Suprapubic skin (tissue), 3 donors: ENCODE measurements at regions not wholly inside any gene's neighbourhood (a gene's known extent, or its start where the extent isn't known, plus 50 kb on each side); places are given as distances from the start of the nearest gene placed in this dataset.

Experiments
- POLR2AphosphoS5 ChIP-seq, 3 donors: sonication (generic); formaldehyde crosslinking; IDR thresholded peaks; one replicate each; pipeline ENCODE4 v1.6.1; 2017; ENCODE audit warnings: antibody characterized with exemption in 3 of 3
- TF ChIP-seq, protein P1 (sequence below), 2 donors: fragments of 200-600 bp in 1 of 2; fragments of 450-650 bp in 1 of 2; sonication (generic) in 1 of 2; IDR thresholded peaks; one replicate each; pipeline ENCODE4 v1.5.1; 2016 to 2019; ENCODE audit warnings: antibody characterized with exemption in 2 of 2, mild to moderate bottlenecking in 1 of 2, moderate library complexity in 1 of 2

DNA sequence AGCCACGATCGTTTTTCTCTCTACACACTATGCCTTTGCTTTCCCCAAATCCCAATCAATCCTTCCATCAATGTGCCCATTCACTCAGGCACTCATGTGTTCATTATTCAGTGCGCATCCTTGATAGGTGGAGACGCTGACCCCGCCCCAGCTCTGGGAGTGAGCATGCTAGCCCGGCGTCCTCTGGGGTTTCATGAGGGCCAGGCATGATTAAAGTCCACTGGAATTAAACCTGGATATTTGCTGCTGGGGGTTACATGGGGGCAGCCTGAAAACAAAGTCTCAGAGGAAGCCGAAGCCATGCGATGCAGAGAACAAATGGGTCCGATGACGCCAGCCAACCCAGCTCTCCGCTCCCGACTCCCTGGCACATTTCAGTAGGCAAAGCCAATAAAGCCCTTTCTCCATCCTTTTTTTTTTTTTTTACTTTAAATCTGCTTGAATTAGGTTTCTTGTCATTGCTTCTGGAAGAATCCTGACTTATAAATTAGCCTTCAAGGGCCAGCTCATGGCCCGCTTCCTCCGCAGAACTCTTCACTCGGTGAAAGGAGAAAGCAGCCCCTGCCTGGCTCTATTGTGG, 316.4 kb upstream of the ID2 start:
- TF ChIP-seq, protein P1, sequence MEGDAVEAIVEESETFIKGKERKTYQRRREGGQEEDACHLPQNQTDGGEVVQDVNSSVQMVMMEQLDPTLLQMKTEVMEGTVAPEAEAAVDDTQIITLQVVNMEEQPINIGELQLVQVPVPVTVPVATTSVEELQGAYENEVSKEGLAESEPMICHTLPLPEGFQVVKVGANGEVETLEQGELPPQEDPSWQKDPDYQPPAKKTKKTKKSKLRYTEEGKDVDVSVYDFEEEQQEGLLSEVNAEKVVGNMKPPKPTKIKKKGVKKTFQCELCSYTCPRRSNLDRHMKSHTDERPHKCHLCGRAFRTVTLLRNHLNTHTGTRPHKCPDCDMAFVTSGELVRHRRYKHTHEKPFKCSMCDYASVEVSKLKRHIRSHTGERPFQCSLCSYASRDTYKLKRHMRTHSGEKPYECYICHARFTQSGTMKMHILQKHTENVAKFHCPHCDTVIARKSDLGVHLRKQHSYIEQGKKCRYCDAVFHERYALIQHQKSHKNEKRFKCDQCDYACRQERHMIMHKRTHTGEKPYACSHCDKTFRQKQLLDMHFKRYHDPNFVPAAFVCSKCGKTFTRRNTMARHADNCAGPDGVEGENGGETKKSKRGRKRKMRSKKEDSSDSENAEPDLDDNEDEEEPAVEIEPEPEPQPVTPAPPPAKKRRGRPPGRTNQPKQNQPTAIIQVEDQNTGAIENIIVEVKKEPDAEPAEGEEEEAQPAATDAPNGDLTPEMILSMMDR (IDR thresholded peaks at IDR 0.05) = no peak
- no peak for TF ChIP-seq POLR2AphosphoS5 (IDR thresholded peaks at IDR 0.05)
